Mesothelial cell of epicardium (in vitro differentiated cells): ENCODE measurements at regions not wholly inside any gene's neighbourhood (a gene's known extent, or its start where the extent isn't known, plus 50 kb on each side); places are given as distances from the start of the nearest gene placed in this dataset.

Experiments used
- DNase-seq, 2 experiments: peaks; one replicate each; pipeline ENCODE4 v3.0.0; 2021; ENCODE audit warnings: low spot score in 2 of 2; ENCODE audit not compliant: unreplicated experiment in 2 of 2
- H3K27ac Mint-ChIP-seq: 2 replicates; pipeline ENCODE4 v1.8.0; 2021; ENCODE audit warnings: mixed read lengths
- H3K27me3 Mint-ChIP-seq: 2 replicates; pipeline ENCODE4 v1.8.0; 2021; ENCODE audit warnings: low read depth, mixed read lengths
- H3K36me3 Mint-ChIP-seq: 2 replicates; pipeline ENCODE4 v1.8.0; 2021; ENCODE audit warnings: mixed read lengths
- H3K4me1 Mint-ChIP-seq: 2 replicates; pipeline ENCODE4 v1.8.0; 2021; ENCODE audit warnings: mixed read lengths
- H3K4me3 Mint-ChIP-seq: 2 replicates; pipeline ENCODE4 v1.8.0; 2021; ENCODE audit warnings: mild to moderate bottlenecking, moderate library complexity, mixed read lengths
- H3K9me3 Mint-ChIP-seq: 2 replicates; pipeline ENCODE4 v1.8.0; 2021; ENCODE audit warnings: mixed read lengths
- CTCF ChIP-seq: fragments of 200-600 bp; sonication (generic); IDR thresholded peaks from one replicate; pipeline ENCODE4 v1.5.0; 2021; ENCODE audit warnings: antibody characterized with exemption; ENCODE audit not compliant: unreplicated experiment

GRCh38 chr2:7333189-7333765, 416.1 kb downstream of the RNF144A start:
- no peak for TF ChIP-seq CTCF
- H3K4me1 Mint-ChIP-seq: peaks cover 11% of the 10 kb centered on the region
- no peaks in the 10 kb centered on the region for H3K36me3 Mint-ChIP-seq
- no peak for DNase-seq
- no peak overlapping the region for H3K4me3 Mint-ChIP-seq
- H3K9me3 Mint-ChIP-seq: no peaks in the 10 kb centered on the region
- peaks cover 2% of the 10 kb centered on the region for H3K27me3 Mint-ChIP-seq
- H3K27ac Mint-ChIP-seq: no peak overlapping the region

- Mint-ChIP-seq H3K27ac (no peak overlapping the region), H3K27me3 (peaks cover 2% of the 10 kb centered on the region), H3K4me3 (no peak overlapping the region), H3K36me3 (no peaks in the 10 kb centered on the region), H3K9me3 (no peaks in the 10 kb centered on the region), H3K4me1 (peaks cover 11% of the 10 kb centered on the region)
- no peak for DNase-seq
- no peak for TF ChIP-seq CTCF
Measured at GRCh38 chr2:7333960-7334493, 416.8 kb downstream of the RNF144A start.

- H3K4me3 Mint-ChIP-seq: no peak overlapping the region
- H3K9me3 Mint-ChIP-seq: no peaks in the 10 kb centered on the region
- no peaks in the 10 kb centered on the region for H3K36me3 Mint-ChIP-seq
- no peak for DNase-seq
- H3K4me1 Mint-ChIP-seq: peaks cover 2% of the 10 kb centered on the region
- H3K27ac Mint-ChIP-seq: no peak overlapping the region
- no peak for TF ChIP-seq CTCF
- H3K27me3 Mint-ChIP-seq: peaks cover 2% of the 10 kb centered on the region
Measured at GRCh38 chr2:7338961-7339360, 421.7 kb downstream of the RNF144A start.

- Mint-ChIP-seq H3K27ac (no peak overlapping the region), H3K4me3 (no peak overlapping the region), H3K4me1 (no peaks in the 10 kb centered on the region), H3K27me3 (peaks cover 9% of the 10 kb centered on the region), H3K9me3 (no peaks in the 10 kb centered on the region), H3K36me3 (no peaks in the 10 kb centered on the region)
- no peak for DNase-seq
- no peak for TF ChIP-seq CTCF
Measured at GRCh38 chr2:7346336-7346735, 429.1 kb downstream of the RNF144A start.

GRCh38 chr2:7348761-7349160, 431.5 kb downstream of the RNF144A start:
- Mint-ChIP-seq H3K27me3 (peaks cover 9% of the 10 kb centered on the region), H3K9me3 (peaks cover 4% of the 10 kb centered on the region), H3K4me3 (no peak overlapping the region), H3K27ac (no peak overlapping the region), H3K36me3 (no peaks in the 10 kb centered on the region), H3K4me1 (no peaks in the 10 kb centered on the region)
- DNase-seq: no peak
- no peak for TF ChIP-seq CTCF
